Liver (tissue), 8 donors: ENCODE measurements at regions not wholly inside any gene's neighbourhood (a gene's known extent, or its start where the extent isn't known, plus 50 kb on each side); places are given as distances from the start of the nearest gene placed in this dataset.

ENCODE experiments used
- DNase-seq: peaks from one replicate; pipeline ENCODE4 v3.0.0-alpha.2; 2017; ENCODE audit warnings: low spot score
- H3K27ac ChIP-seq, 2 donors: one replicate each; pipeline ENCODE4 v1.7.0; 2013; ENCODE audit warnings: inconsistent platforms in 2 of 2, low read length in 2 of 2, control low read depth in 1 of 2, low read depth in 1 of 2, mild to moderate bottlenecking in 1 of 2
- H3K27me3 ChIP-seq, 4 donors: one replicate each; pipeline versions ENCODE4 v1.6.1 to v1.7.0; 2013; ENCODE audit warnings: low read length in 3 of 4, inconsistent platforms in 1 of 4, mild to moderate bottlenecking in 1 of 4, moderate library complexity in 1 of 4; ENCODE audit not compliant: control insufficient read depth in 4 of 4, insufficient read depth in 4 of 4
- H3K36me3 ChIP-seq, 4 donors: one replicate each; pipeline versions ENCODE4 v1.6.1 to v1.7.0; 2013; ENCODE audit warnings: low read length in 3 of 4, mild to moderate bottlenecking in 3 of 4, low read depth in 1 of 4, moderate library complexity in 1 of 4; ENCODE audit not compliant: control insufficient read depth in 4 of 4, insufficient read depth in 3 of 4
- H3K4me1 ChIP-seq, 4 donors: one replicate each; pipeline versions ENCODE4 v1.6.1 to v1.7.0; 2013; ENCODE audit warnings: low read length in 3 of 4, mild to moderate bottlenecking in 3 of 4, moderate library complexity in 1 of 4; ENCODE audit not compliant: control insufficient read depth in 4 of 4, insufficient read depth in 4 of 4
- H3K4me3 ChIP-seq, 3 donors: one replicate each; pipeline versions ENCODE4 v1.6.1 to v1.7.0; 2013; ENCODE audit warnings: low read length in 3 of 3, control low read depth in 1 of 3, low read depth in 1 of 3, mild to moderate bottlenecking in 1 of 3
- H3K9ac ChIP-seq, 2 donors: one replicate each; pipeline ENCODE4 v1.7.0; 2013; ENCODE audit warnings: low read length in 2 of 2, mild to moderate bottlenecking in 2 of 2, moderate library complexity in 2 of 2, control low read depth in 1 of 2, low read depth in 1 of 2
- H3K9me3 ChIP-seq, 4 donors: one replicate each; pipeline versions ENCODE4 v1.6.1 to v1.7.0; 2013; ENCODE audit warnings: low read length in 3 of 4; ENCODE audit not compliant: control insufficient read depth in 4 of 4
- EGR1 ChIP-seq, 2 donors: IDR thresholded peaks; 2 replicates each; pipeline ENCODE4 v1.6.1; 2016 to 2018; ENCODE audit warnings: antibody characterized with exemption in 2 of 2, low read depth in 2 of 2
- FOXA1 ChIP-seq: IDR thresholded peaks from 2 replicates; pipeline ENCODE4 v1.6.1; 2016; ENCODE audit warnings: antibody characterized with exemption
- FOXA2 ChIP-seq: IDR thresholded peaks from 2 replicates; pipeline ENCODE4 v1.6.1; 2016; ENCODE audit warnings: antibody characterized with exemption
- GABPA ChIP-seq, 2 donors: IDR thresholded peaks in 1 of 2; conservative IDR thresholded peaks in 1 of 2; 2 replicates each; pipeline ENCODE4 v1.6.1; 2016; ENCODE audit warnings: antibody characterized with exemption in 2 of 2, mild to moderate bottlenecking in 1 of 2, moderate library complexity in 1 of 2
- HNF4A ChIP-seq, 2 donors: conservative IDR thresholded peaks; 2 replicates each; pipeline ENCODE4 v1.6.1; 2016; ENCODE audit warnings: antibody characterized with exemption in 2 of 2, mild to moderate bottlenecking in 2 of 2
- JUND ChIP-seq, 2 donors: IDR thresholded peaks; 2 replicates each; pipeline ENCODE4 v1.6.1; 2016; ENCODE audit warnings: antibody characterized with exemption in 2 of 2
- NR2F2 ChIP-seq: IDR thresholded peaks from 2 replicates; pipeline ENCODE4 v1.6.1; 2016; ENCODE audit warnings: antibody characterized with exemption
- TAF1 ChIP-seq: conservative IDR thresholded peaks from 2 replicates; pipeline ENCODE4 v1.6.1; 2016; ENCODE audit warnings: antibody characterized with exemption, mild to moderate bottlenecking
- YY1 ChIP-seq: IDR thresholded peaks from 2 replicates; pipeline ENCODE4 v1.6.1; 2016; ENCODE audit warnings: antibody characterized with exemption, mild to moderate bottlenecking
- WGBS: extraction: QIAGEN DNeasy Blood & Tissue Kit; methylation state at CpG from one replicate; pipeline ENCODE4 v1.1.7; 2013; 5-methylcytosine and 5-hydroxymethylcytosine counted together
- TF ChIP-seq, protein P1 (sequence below): IDR thresholded peaks from 2 replicates; pipeline ENCODE4 v1.6.1; 2016; ENCODE audit warnings: antibody characterized with exemption
- TF ChIP-seq, protein P2 (sequence below): IDR thresholded peaks from 2 replicates; pipeline ENCODE4 v1.6.1; 2016; ENCODE audit warnings: antibody characterized with exemption
- TF ChIP-seq, protein P3 (sequence below): fragments of 150-350 bp; IDR thresholded peaks from 2 replicates; pipeline ENCODE4 v1.5.1; 2017; ENCODE audit warnings: improper control_type of control experiment, low read depth, low read length; ENCODE audit not compliant: missing input control
- TF ChIP-seq, protein P4 (sequence below): IDR thresholded peaks from 2 replicates; pipeline ENCODE4 v1.6.1; 2016; ENCODE audit warnings: antibody characterized with exemption
- TF ChIP-seq, protein P5 (sequence below): IDR thresholded peaks from 2 replicates; pipeline ENCODE4 v1.6.1; 2016; ENCODE audit warnings: antibody characterized with exemption, mild to moderate bottlenecking
- donor health status: healthy.
- donor health status: healthy.
- donor health status: healthy.
- donor health status: healthy.
- donor health status: healthy.

DNA sequence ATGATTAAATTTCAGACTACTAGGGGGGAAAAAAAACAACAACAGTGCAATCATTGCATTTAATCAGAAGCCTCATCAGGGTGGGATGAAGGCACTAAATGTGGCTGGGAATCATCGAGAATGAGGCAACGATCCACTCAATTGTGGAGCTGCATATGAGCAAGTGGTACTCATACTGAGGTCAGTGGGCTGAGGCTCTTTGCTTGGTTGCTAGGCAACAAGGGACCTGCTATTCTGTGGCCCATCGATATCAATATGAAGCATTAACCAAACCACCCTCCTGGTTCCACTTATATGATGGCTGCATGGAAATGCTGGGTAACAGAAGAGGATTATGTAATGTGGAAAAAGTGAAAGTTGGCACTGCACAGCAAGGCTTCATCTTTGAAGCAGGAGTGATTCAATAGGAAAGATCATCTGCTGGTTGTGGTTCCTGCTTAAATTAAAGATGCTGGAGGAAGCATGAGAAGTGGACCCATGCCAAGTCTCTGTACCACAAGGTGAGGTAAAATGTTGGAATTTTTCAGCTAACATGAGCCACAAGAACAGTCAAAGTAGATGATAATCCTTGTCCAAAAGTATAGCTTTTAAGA is 159.8 kb upstream of the HMHB1 start:
- no peak for TF ChIP-seq HNF4A (conservative IDR thresholded peaks at IDR 0.05)
- TF ChIP-seq NR2F2, result no peak
- no peak for TF ChIP-seq FOXA2
- TF ChIP-seq GABPA (IDR thresholded peaks at IDR 0.05 in 1 of 2, conservative IDR thresholded peaks at IDR 0.05 in 1 of 2), result no peak
- TF ChIP-seq, protein P1, sequence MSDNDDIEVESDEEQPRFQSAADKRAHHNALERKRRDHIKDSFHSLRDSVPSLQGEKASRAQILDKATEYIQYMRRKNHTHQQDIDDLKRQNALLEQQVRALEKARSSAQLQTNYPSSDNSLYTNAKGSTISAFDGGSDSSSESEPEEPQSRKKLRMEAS, result no peak
- no peak for TF ChIP-seq TAF1
- no peak for DNase-seq

DNA sequence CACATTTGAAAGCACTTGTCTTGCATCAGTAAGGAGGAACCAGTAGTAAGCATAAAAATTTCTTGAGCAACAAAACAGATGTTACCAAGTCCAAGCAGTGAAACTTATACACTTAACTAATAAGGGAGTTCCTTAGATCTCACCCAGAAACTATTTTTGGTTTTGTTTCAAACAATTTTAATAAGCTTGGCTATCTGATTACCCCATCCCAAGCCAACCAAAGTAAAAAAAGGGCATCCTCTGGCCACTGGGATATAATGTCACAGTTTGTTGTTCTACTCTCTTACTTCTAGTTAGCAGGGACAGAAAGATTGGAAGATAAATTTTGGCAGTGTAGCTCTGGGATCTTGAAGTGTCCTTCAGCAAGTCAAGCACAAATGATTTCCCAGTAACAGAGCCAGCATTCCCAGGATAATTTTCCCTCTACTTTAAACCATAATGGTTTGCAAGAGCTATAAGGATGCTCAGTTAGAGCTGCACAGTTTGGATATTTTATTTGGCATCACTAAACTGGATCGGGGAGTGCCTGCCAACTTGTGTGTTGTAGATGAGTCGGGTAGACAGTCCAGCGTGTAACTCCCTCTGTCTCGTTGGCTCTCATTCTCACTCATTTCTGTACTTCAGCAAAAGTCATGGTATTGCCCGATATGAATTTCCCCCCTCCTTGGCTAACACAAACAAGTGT is 161.9 kb upstream of the HMHB1 start:
- Histone ChIP-seq H3K9me3 (no peaks in the 10 kb centered on the region), H3K27me3 (no peaks in the 10 kb centered on the region), H3K4me3 (no peak overlapping the region), H3K36me3 (no peaks in the 10 kb centered on the region), H3K27ac (no peak overlapping the region), H3K9ac (no peak overlapping the region), H3K4me1 (no peaks in the 10 kb centered on the region)
- TF ChIP-seq JUND (IDR thresholded peaks at IDR 0.05), result no peak
- TF ChIP-seq, protein P1, result no peak
- no peak for TF ChIP-seq TAF1
- TF ChIP-seq YY1, result no peak
- no peak for TF ChIP-seq GABPA (IDR thresholded peaks at IDR 0.05 in 1 of 2, conservative IDR thresholded peaks at IDR 0.05 in 1 of 2)
- TF ChIP-seq EGR1 (IDR thresholded peaks at IDR 0.05; ENCODE audit: low read depth in 2 of 2), result no peak
- TF ChIP-seq, protein P2, sequence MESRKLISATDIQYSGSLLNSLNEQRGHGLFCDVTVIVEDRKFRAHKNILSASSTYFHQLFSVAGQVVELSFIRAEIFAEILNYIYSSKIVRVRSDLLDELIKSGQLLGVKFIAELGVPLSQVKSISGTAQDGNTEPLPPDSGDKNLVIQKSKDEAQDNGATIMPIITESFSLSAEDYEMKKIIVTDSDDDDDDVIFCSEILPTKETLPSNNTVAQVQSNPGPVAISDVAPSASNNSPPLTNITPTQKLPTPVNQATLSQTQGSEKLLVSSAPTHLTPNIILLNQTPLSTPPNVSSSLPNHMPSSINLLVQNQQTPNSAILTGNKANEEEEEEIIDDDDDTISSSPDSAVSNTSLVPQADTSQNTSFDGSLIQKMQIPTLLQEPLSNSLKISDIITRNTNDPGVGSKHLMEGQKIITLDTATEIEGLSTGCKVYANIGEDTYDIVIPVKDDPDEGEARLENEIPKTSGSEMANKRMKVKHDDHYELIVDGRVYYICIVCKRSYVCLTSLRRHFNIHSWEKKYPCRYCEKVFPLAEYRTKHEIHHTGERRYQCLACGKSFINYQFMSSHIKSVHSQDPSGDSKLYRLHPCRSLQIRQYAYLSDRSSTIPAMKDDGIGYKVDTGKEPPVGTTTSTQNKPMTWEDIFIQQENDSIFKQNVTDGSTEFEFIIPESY, result no peak
- TF ChIP-seq HNF4A (conservative IDR thresholded peaks at IDR 0.05), result no peak
- TF ChIP-seq, protein P3, sequence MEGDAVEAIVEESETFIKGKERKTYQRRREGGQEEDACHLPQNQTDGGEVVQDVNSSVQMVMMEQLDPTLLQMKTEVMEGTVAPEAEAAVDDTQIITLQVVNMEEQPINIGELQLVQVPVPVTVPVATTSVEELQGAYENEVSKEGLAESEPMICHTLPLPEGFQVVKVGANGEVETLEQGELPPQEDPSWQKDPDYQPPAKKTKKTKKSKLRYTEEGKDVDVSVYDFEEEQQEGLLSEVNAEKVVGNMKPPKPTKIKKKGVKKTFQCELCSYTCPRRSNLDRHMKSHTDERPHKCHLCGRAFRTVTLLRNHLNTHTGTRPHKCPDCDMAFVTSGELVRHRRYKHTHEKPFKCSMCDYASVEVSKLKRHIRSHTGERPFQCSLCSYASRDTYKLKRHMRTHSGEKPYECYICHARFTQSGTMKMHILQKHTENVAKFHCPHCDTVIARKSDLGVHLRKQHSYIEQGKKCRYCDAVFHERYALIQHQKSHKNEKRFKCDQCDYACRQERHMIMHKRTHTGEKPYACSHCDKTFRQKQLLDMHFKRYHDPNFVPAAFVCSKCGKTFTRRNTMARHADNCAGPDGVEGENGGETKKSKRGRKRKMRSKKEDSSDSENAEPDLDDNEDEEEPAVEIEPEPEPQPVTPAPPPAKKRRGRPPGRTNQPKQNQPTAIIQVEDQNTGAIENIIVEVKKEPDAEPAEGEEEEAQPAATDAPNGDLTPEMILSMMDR, result no peak
- TF ChIP-seq FOXA1, result no peak
- TF ChIP-seq, protein P4, sequence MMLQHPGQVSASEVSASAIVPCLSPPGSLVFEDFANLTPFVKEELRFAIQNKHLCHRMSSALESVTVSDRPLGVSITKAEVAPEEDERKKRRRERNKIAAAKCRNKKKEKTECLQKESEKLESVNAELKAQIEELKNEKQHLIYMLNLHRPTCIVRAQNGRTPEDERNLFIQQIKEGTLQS, result no peak
- TF ChIP-seq, protein P5, sequence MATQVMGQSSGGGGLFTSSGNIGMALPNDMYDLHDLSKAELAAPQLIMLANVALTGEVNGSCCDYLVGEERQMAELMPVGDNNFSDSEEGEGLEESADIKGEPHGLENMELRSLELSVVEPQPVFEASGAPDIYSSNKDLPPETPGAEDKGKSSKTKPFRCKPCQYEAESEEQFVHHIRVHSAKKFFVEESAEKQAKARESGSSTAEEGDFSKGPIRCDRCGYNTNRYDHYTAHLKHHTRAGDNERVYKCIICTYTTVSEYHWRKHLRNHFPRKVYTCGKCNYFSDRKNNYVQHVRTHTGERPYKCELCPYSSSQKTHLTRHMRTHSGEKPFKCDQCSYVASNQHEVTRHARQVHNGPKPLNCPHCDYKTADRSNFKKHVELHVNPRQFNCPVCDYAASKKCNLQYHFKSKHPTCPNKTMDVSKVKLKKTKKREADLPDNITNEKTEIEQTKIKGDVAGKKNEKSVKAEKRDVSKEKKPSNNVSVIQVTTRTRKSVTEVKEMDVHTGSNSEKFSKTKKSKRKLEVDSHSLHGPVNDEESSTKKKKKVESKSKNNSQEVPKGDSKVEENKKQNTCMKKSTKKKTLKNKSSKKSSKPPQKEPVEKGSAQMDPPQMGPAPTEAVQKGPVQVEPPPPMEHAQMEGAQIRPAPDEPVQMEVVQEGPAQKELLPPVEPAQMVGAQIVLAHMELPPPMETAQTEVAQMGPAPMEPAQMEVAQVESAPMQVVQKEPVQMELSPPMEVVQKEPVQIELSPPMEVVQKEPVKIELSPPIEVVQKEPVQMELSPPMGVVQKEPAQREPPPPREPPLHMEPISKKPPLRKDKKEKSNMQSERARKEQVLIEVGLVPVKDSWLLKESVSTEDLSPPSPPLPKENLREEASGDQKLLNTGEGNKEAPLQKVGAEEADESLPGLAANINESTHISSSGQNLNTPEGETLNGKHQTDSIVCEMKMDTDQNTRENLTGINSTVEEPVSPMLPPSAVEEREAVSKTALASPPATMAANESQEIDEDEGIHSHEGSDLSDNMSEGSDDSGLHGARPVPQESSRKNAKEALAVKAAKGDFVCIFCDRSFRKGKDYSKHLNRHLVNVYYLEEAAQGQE, result no peak
- no peak for TF ChIP-seq FOXA2
- no peak for DNase-seq
- WGBS, result 64% methylated on average over 5 of the region's 5 CpGs

More for the DNA sequence above, 159.8 kb upstream of the HMHB1 start:
- no peak overlapping the region for H3K27ac ChIP-seq
- no peaks in the 10 kb centered on the region for H3K36me3 ChIP-seq
- H3K9ac ChIP-seq, result no peak overlapping the region
- no peak overlapping the region for H3K4me3 ChIP-seq
- WGBS, result 87% methylated on average over 3 of the region's 3 CpGs
- H3K9me3 ChIP-seq, result no peaks in the 10 kb centered on the region
- H3K27me3 ChIP-seq, result no peaks in the 10 kb centered on the region
- no peaks in the 10 kb centered on the region for H3K4me1 ChIP-seq
